IMR-90 (cell line): ENCODE measurements at regions not wholly inside any gene's neighbourhood (a gene's known extent, or its start where the extent isn't known, plus 50 kb on each side); places are given as distances from the start of the nearest gene placed in this dataset.

Source experiments
- RAD21 ChIP-seq: IDR thresholded peaks from 2 replicates; pipeline ENCODE4 v1.6.1; 2012; ENCODE audit warnings: low read length, improper control_type of control experiment
- TF ChIP-seq, protein P1 (sequence below): conservative IDR thresholded peaks from 2 replicates; pipeline ENCODE4 v1.5.1; 2012; ENCODE audit warnings: mild to moderate bottlenecking, low read depth, low read length, improper control_type of control experiment
- TF ChIP-seq, protein P2 (sequence below): fragments of 150-350 bp; IDR thresholded peaks from 2 replicates; pipeline ENCODE4 v1.6.1; 2016; ENCODE audit warnings: low read depth, mild to moderate bottlenecking, low read length, moderate library complexity, borderline replicate concordance

DNA sequence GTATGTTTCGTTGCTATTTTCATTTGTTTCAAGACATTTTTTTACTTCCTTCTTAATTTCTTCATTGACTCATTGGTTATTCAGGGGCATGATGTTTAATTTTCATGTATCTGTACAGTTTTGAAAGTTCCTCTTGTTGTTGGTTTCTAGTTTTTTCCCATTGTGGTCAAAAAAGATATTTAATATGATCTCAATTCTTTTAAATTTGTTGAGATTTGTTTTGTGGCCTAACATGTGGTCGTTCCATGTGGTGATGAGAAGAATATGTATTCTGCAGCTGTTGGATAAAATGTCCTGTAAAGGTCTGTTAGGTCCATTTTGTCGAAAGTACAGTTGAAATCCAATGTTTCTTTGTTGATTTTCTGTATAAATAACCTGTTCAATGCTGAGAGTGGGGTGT, 110.3 kb upstream of the MAP4K4 start:
- TF ChIP-seq, protein P1, sequence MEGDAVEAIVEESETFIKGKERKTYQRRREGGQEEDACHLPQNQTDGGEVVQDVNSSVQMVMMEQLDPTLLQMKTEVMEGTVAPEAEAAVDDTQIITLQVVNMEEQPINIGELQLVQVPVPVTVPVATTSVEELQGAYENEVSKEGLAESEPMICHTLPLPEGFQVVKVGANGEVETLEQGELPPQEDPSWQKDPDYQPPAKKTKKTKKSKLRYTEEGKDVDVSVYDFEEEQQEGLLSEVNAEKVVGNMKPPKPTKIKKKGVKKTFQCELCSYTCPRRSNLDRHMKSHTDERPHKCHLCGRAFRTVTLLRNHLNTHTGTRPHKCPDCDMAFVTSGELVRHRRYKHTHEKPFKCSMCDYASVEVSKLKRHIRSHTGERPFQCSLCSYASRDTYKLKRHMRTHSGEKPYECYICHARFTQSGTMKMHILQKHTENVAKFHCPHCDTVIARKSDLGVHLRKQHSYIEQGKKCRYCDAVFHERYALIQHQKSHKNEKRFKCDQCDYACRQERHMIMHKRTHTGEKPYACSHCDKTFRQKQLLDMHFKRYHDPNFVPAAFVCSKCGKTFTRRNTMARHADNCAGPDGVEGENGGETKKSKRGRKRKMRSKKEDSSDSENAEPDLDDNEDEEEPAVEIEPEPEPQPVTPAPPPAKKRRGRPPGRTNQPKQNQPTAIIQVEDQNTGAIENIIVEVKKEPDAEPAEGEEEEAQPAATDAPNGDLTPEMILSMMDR, result no peak
- no peak for TF ChIP-seq RAD21
- TF ChIP-seq, protein P2, sequence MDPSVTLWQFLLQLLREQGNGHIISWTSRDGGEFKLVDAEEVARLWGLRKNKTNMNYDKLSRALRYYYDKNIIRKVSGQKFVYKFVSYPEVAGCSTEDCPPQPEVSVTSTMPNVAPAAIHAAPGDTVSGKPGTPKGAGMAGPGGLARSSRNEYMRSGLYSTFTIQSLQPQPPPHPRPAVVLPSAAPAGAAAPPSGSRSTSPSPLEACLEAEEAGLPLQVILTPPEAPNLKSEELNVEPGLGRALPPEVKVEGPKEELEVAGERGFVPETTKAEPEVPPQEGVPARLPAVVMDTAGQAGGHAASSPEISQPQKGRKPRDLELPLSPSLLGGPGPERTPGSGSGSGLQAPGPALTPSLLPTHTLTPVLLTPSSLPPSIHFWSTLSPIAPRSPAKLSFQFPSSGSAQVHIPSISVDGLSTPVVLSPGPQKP, result no peak
